K562 (cell line): ENCODE measurements at regions not wholly inside any gene's neighbourhood (a gene's known extent, or its start where the extent isn't known, plus 50 kb on each side); places are given as distances from the start of the nearest gene placed in this dataset.

Source experiments
- BRCA1 ChIP-seq, 2 experiments: fragments of 450-650 bp in 1 of 2; sonication (generic) in 1 of 2; formaldehyde crosslinking in 1 of 2; IDR thresholded peaks; 2 replicates each; pipeline versions ENCODE4 v1.5.0 to v1.6.1; 2017 to 2020; ENCODE audit warnings: mild to moderate bottlenecking in 1 of 2, missing genetic modification reagents in 1 of 2
- GMEB1 ChIP-seq: fragments of 250-450 bp; sonication (Bioruptor Pico); IDR thresholded peaks from 2 replicates; pipeline ENCODE4 v1.4.0; 2020; ENCODE audit warnings: mild to moderate bottlenecking
- HNRNPUL1 ChIP-seq: fragments of 200-400 bp; formaldehyde crosslinking; IDR thresholded peaks from 2 replicates; pipeline ENCODE4 v1.6.1; 2017; ENCODE audit warnings: low read length
- NCOA4 ChIP-seq: fragments of 450-650 bp; IDR thresholded peaks from 2 replicates; pipeline ENCODE4 v1.6.1; 2018; ENCODE audit warnings: mild to moderate bottlenecking; ENCODE audit not compliant: partially characterized antibody
- NR2C1 ChIP-seq, 2 experiments: fragments of 450-650 bp; IDR thresholded peaks; 2 replicates each; pipeline ENCODE4 v1.6.1; 2017; ENCODE audit warnings: mild to moderate bottlenecking in 2 of 2, antibody characterized with exemption in 1 of 2, inconsistent platforms in 1 of 2, missing compliant biosample characterization in 1 of 2, missing genetic modification characterization in 1 of 2
- PML ChIP-seq: IDR thresholded peaks from 2 replicates; pipeline ENCODE4 v1.6.1; 2012; ENCODE audit warnings: low read length, inconsistent platforms
- ZNF518B ChIP-seq: fragments of 250-450 bp; sonication (Bioruptor Pico); IDR thresholded peaks from 2 replicates; pipeline ENCODE4 v1.5.0; 2021; ENCODE audit warnings: mild to moderate bottlenecking, moderate library complexity

- no peak for TF ChIP-seq GMEB1 (CRISPR knock-in tag)
- TF ChIP-seq HNRNPUL1 = no peak
- TF ChIP-seq NCOA4 = no peak
- no peak for TF ChIP-seq ZNF518B
- no peak for TF ChIP-seq NR2C1 (IDR thresholded peaks at IDR 0.05)
- no peak for TF ChIP-seq NR2C1 (tag; IDR thresholded peaks at IDR 0.05)
- no peak for TF ChIP-seq PML
- TF ChIP-seq BRCA1 (IDR thresholded peaks at IDR 0.05) = no peak
- no peak for TF ChIP-seq BRCA1 (CRISPR knock-in tag; IDR thresholded peaks at IDR 0.05)
Measured at GRCh38 chr7:148939128-148939755, 55.2 kb upstream of the EZH2 start (continued).
